ENCODE measurements at regions not wholly inside any gene's neighbourhood (a gene's known extent, or its start where the extent isn't known, plus 50 kb on each side); places are given as distances from the start of the nearest gene placed in this dataset.
"Not testable (repeated sequence)": the region's sequence is repeated elsewhere in the genome, so short reads cannot be mapped to it uniquely, and the experiment has no call there.

GRCh38 chr2:236979664-236980063 lies 106.0 kb upstream of the COPS8 start:
- DNase-seq, result no peak

GRCh38 chr2:236980961-236981360 lies 104.7 kb upstream of the COPS8 start:
- no peak for DNase-seq

DNA sequence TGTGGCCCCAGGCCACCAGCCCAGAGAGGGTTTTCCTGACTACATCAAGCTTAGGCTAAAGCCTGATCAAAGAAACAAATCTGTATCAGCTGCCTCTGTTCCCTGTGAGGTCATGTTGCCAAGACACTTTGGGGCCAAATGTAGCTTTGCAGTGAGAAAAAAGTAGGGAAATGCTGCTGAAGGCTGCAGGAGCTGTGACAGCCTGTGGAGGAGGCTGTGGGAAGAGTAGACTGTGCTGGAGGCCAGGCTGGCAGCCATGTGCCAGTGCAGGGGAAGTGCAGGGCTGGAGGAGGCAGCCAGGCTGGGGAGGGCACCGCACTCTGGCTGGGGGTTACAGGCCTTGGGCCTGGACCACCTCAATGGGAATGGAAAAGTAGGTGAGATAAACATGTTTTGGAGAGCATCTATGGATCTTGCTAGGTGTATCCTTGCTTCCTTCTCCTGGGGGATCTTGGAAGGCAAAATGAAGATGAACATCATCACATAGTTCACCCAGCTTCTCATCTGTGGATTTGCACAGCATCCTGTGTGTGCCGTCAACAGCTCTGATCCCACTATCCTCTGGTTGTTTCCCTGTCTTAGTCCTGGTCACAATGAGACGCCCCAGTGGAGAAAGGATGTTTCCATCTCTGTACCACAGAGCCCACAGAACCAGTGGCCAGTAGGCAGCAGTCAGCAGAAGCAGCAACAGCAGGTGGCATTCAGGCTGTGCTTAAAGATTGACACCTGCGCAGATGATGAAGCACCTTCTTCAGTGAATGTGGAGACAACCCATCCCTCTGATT lies 103.8 kb upstream of the COPS8 start:
- DNase-seq, result no peak

DNA sequence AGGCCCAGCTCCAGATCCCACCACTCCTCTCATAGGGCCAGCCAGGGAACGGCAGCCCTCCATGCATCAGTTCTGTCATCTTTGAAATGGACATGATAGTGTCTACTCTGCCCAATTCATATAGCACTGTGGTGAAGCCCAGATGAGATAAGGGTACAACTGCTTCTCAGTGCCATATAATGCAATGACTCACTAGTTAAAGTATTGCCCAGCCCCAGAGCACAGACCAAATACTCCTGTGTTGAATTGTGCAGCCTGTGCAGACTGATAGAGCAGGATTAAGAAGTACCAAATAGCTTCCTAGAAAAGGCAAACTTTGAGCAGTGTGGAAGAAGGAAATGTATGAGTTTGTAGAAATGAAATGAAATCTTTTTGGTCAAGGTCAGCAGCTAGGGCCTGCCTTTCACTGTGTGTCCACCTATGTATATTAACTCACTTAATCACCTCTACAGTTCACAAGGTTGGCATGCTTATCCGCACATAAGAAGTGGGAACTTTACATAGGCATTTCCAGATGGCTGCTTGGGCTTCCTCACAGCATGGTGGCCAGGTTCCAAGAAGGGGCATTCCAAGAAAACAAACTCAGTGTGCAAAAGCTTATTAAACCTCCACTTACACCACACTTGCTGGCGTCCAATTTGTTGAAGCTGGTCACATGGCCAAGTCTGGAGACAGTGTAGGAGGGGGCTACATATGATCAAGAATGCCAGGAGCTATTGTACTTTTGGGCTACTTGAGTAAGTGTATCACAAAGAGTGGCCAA lies 102.8 kb upstream of the COPS8 start:
- no peak for DNase-seq

DNA sequence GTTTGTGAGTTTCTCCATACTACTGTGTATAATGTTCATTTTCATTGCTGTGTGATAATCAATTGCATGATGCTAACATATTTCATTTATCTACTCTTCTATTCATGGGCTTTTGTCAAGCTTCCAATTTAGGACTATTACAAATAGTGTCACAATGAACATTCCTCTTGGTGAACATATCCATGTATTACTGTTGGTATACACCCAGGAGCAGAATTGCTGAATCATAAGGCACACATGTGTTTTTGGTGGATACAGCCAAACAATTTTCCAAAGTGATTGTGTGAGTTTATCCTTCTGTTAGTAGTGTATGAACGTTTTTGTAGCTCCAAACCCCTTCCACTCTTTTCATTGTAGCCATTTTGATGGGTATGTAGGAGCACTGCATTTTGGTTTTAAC lies 101.6 kb upstream of the COPS8 start:
- DNase-seq, result no peak

DNA sequence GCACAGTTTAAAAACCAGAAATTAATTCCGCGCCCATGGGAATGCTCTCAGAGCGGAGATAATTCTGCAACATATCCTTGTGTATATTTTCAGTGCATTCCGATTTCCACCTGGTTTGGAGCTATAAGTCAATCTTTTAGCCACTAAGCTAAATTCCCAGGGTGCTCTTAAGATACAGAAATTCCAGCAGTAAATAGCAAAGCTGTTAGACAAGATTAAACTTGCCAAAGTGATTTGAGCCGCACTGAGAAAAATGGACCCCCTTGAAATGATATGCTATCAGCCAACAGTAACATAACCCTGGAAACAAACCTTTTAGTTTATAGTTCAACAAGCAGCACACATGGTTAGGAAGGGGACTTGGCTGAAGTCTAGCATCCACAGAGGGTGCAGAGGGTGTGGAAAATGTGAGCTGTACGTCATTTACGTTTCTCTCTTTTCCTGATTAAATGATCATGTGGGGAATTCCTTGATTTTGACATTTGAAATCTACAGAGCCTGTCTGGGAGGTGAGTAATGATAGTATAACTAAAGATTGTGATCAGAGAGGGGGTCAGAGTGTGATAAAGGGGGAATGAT lies 99.8 kb upstream of the COPS8 start:
- DNase-seq, result no peak

- DNase-seq, result no peak
Observed at GRCh38 chr2:236986524-236987330, 99.0 kb upstream of the COPS8 start.

GRCh38 chr2:236988216-236988615 lies 97.5 kb upstream of the COPS8 start:
- DNase-seq, result no peak

DNA sequence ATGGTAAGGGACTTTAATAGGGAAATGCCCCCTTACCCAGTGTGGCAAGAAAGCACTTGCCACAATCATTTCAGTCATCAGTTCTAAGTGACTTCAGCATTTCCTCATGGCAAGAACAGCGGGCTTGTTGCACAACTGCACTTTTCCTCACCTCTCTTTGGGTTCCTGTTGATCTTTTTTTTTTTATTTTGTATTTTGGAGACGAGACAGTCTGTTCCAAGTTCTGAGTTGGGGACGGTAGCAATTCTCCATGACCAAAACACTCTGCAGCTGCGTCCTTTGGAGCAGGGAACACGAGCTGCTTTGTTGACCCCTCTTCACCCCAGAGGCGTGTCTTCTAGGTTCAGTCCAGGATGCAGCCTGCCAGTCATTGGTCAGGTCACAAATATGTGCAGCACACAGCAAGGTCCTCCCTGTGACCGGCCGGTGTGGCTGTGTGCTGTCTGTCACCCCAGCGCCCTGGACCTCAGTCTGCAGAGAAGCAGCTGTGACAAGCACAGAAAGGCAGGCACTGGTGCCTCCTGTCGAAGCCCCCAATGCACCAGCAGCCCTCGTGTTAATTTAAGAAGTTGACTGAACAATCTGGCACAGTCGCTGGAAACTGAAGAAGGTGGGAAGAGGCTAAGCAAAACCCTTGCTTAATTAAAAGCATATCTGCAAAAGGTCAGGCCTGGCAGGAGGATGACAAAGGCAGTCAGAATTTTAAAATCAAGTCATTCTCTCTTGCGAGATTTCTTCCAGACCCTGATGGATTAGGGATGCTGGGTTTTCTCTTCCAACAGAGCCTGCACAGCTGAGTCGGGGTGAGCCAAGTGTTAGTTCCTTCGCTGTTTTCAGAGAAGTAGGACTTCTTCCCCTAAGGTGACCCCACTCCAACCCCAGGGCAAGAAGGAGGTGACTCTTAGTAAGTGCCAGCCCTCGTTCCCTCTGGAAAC lies 96.7 kb upstream of the COPS8 start:
- peak; percentile 77 for DNase-seq

GRCh38 chr2:236990552-236990951 lies 95.1 kb upstream of the COPS8 start:
- no peak for DNase-seq

GRCh38 chr2:236991874-236992273 lies 93.8 kb upstream of the COPS8 start:
- DNase-seq, result no peak

DNA sequence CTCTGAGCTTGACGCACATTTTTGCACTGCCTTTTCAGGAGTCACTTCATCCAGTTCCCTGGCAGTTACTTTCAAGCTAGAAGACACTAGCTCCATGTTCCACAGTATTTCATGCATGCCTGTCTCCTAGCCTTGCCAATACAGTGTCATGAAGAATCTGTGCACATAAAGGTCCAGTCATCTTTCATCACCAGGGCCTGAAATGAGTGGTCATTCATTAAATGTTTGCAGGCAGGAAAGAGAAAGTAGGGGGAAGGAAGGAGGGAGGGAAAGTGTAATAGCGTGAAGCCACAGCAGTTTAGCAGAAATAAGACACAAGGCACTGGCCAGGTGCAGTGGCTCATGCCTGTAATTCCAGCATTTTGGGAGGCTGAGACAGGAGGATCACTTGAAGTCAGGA lies 92.4 kb upstream of the COPS8 start:
- DNase-seq, result no peak

GRCh38 chr2:236994361-236994760 lies 91.3 kb upstream of the COPS8 start:
- no peak for DNase-seq

GRCh38 chr2:236997069-236997715 lies 88.5 kb upstream of the COPS8 start:
- DNase-seq, result no peak

GRCh38 chr2:236998236-236998635 lies 87.5 kb upstream of the COPS8 start:
- no peak for DNase-seq

GRCh38 chr2:236998758-236999157 lies 86.9 kb upstream of the COPS8 start:
- DNase-seq, result no peak

- no peak for DNase-seq
Observed at GRCh38 chr2:237000481-237000880, 85.2 kb upstream of the COPS8 start.

- DNase-seq, result not testable (repeated sequence)
Observed at GRCh38 chr2:237005341-237005740, 80.3 kb upstream of the COPS8 start.

DNA sequence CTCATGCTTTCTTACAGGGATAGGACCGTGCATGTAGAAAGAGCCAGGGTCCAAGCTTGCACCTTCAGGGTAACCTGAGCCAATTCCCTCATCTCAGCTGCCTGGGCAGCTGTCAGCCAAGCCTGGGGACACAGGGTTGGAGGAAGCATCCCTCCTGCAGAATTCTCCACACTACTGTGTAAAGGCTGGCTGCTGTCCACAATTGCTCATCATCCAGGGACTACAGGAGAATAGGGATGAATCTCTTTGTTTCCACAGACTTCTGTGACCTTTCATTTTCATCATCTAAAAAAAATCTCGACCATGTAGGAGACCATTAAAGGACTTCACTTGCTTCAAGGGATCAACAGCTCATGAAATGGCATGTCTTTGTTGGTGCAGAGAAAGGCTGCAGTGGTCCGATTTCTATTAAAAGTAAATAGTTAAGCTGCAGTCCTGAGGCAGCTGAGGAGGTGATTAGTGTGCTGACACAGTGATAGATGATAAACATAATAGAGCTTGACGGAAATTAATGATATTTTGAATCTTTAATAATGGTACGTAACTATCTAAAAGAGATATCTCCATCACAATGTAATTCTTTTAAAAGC lies 74.4 kb upstream of the COPS8 start:
- DNase-seq, result no peak

DNA sequence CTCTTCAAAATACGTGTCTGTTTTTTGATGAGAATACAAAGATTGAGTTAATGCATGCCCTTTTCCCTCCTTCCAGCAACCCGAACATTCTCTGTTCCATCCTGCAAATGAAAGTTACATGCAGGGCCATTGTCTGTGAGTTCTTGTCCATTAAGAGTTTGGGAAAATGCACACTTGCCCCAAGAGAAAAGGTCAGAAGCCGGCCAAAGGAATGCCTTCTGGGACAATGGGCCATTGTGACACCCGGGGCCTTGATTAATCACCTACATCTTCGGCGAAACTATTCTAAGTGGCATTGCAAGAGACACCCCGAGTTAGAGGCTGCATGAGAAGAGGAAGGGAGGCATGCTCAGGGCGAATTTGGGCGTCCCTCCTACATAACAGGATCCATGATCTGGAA lies 73.7 kb upstream of the COPS8 start:
- no peak for DNase-seq

Measured in femur (tissue), 1 donor.